H9 (cell line): ENCODE measurements at regions not wholly inside any gene's neighbourhood (a gene's known extent, or its start where the extent isn't known, plus 50 kb on each side); places are given as distances from the start of the nearest gene placed in this dataset.
A peak's percentile ranks its signal among the peaks of the same experiment; 100 is the strongest.

Experiments used
- DNase-seq: peaks from one replicate; pipeline ENCODE4 v3.0.0-alpha.2; 2017
- H2AFZ ChIP-seq: one replicate; pipeline ENCODE4 v1.6.1; 2013; ENCODE audit warnings: mild to moderate bottlenecking, low read length, control low read depth, moderate library complexity
- H2AK5ac ChIP-seq: 2 replicates; pipeline ENCODE4 v1.6.1; 2013; ENCODE audit warnings: low read length, control low read depth, mixed read lengths; ENCODE audit not compliant: insufficient read length
- H2BK120ac ChIP-seq: one replicate; pipeline ENCODE4 v1.6.1; 2013; ENCODE audit warnings: low read depth, mild to moderate bottlenecking, low read length, control low read depth, inconsistent platforms; ENCODE audit not compliant: poor library complexity, severe bottlenecking
- H2BK12ac ChIP-seq: 2 replicates; pipeline ENCODE4 v1.6.1; 2013; ENCODE audit warnings: low read length, control low read depth, mixed read lengths, low read depth; ENCODE audit not compliant: insufficient read length
- H2BK15ac ChIP-seq: 2 replicates; pipeline ENCODE4 v1.6.1; 2013; ENCODE audit warnings: low read depth, low read length, control low read depth
- H2BK20ac ChIP-seq: one replicate; pipeline ENCODE4 v1.6.1; 2013; ENCODE audit warnings: low read depth, mild to moderate bottlenecking, low read length, control low read depth, inconsistent platforms; ENCODE audit not compliant: poor library complexity, severe bottlenecking
- H2BK5ac ChIP-seq: 2 replicates; pipeline ENCODE4 v1.6.1; 2013; ENCODE audit warnings: low read length, control low read depth, mixed read lengths; ENCODE audit not compliant: insufficient read length
- H3K14ac ChIP-seq: 2 replicates; pipeline ENCODE4 v1.6.1; 2013; ENCODE audit warnings: low read length, control low read depth; ENCODE audit not compliant: insufficient read depth
- H3K18ac ChIP-seq: 2 replicates; pipeline ENCODE4 v1.6.1; 2013; ENCODE audit warnings: low read depth, mild to moderate bottlenecking, mixed read lengths, low read length, control low read depth; ENCODE audit not compliant: insufficient read length
- H3K23ac ChIP-seq: 2 replicates; pipeline ENCODE4 v1.6.1; 2013; ENCODE audit warnings: low read length, control low read depth, mixed read lengths, low read depth; ENCODE audit not compliant: insufficient read length
- H3K23me2 ChIP-seq: 2 replicates; pipeline ENCODE4 v1.6.1; 2013; ENCODE audit warnings: low read depth, mild to moderate bottlenecking, mixed read lengths, low read length, control low read depth; ENCODE audit not compliant: insufficient read length, poor library complexity, severe bottlenecking
- H3K27ac ChIP-seq: 2 replicates; pipeline ENCODE4 v1.5.1; 2013; ENCODE audit warnings: low read length, control low read depth, mixed read lengths, low read depth; ENCODE audit not compliant: insufficient read length
- H3K27me3 ChIP-seq: 2 replicates; pipeline ENCODE4 v1.6.1; 2013; ENCODE audit warnings: low read length, control low read depth, inconsistent platforms; ENCODE audit not compliant: insufficient read depth
- H3K4ac ChIP-seq: 2 replicates; pipeline ENCODE4 v1.6.1; 2013; ENCODE audit warnings: low read depth, mild to moderate bottlenecking, control low read depth, inconsistent platforms, low read length, moderate library complexity
- H3K4me1 ChIP-seq: 2 replicates; pipeline ENCODE4 v1.6.1; 2013; ENCODE audit warnings: low read length, control low read depth, inconsistent platforms; ENCODE audit not compliant: insufficient read depth
- H3K4me2 ChIP-seq: 2 replicates; pipeline ENCODE4 v1.6.1; 2013; ENCODE audit warnings: low read length, control low read depth, mixed read lengths; ENCODE audit not compliant: insufficient read length, insufficient read depth
- H3K56ac ChIP-seq: 2 replicates; pipeline ENCODE4 v1.6.1; 2013; ENCODE audit warnings: low read depth, mild to moderate bottlenecking, mixed read lengths, low read length, control low read depth; ENCODE audit not compliant: insufficient read length
- H3K79me1 ChIP-seq: 2 replicates; pipeline ENCODE4 v1.6.1; 2013; ENCODE audit warnings: low read depth, mild to moderate bottlenecking, moderate library complexity, low read length, control low read depth, inconsistent platforms; ENCODE audit not compliant: insufficient read depth, poor library complexity, severe bottlenecking
- H3K79me2 ChIP-seq: 2 replicates; pipeline ENCODE4 v1.6.1; 2013; ENCODE audit warnings: low read length, control low read depth, inconsistent platforms; ENCODE audit not compliant: insufficient read depth
- H3K9ac ChIP-seq: 2 replicates; pipeline ENCODE4 v1.6.1; 2013; ENCODE audit warnings: low read length, control low read depth, mixed read lengths; ENCODE audit not compliant: insufficient read length; ENCODE audit errors: extremely low read depth
- H3K9me3 ChIP-seq: one replicate; pipeline ENCODE4 v1.6.1; 2013; ENCODE audit warnings: low read depth, low read length, inconsistent platforms; ENCODE audit not compliant: control insufficient read depth
- H3T11ph ChIP-seq: one replicate; pipeline ENCODE4 v1.6.1; 2013; ENCODE audit warnings: mild to moderate bottlenecking, low read length, control low read depth, inconsistent platforms
- H4K20me1 ChIP-seq: one replicate; pipeline ENCODE4 v1.6.1; 2013; ENCODE audit not compliant: control insufficient read depth, insufficient read length, insufficient read depth
- H4K5ac ChIP-seq: 2 replicates; pipeline ENCODE4 v1.6.1; 2013; ENCODE audit warnings: low read depth, mild to moderate bottlenecking, mixed read lengths, low read length, control low read depth; ENCODE audit not compliant: insufficient read length
- H4K8ac ChIP-seq: replicated peaks from 2 replicates; pipeline ENCODE4 v1.6.1; 2013; ENCODE audit warnings: low read length, control low read depth, mixed read lengths, low read depth; ENCODE audit not compliant: insufficient read length
- H4K91ac ChIP-seq: 2 replicates; pipeline ENCODE4 v1.6.1; 2013; ENCODE audit warnings: low read depth, mild to moderate bottlenecking, moderate library complexity, mixed read lengths, low read length, control low read depth; ENCODE audit not compliant: insufficient read length
- H3K27ac Mint-ChIP-seq, 3 experiments: 2 replicates in 2 of 3; 3 replicates in 1 of 3; pipeline ENCODE4 v1.8.0; 2020 to 2021; ENCODE audit warnings: mixed read lengths in 3 of 3, mild to moderate bottlenecking in 1 of 3, moderate library complexity in 1 of 3
- H3K27me3 Mint-ChIP-seq: 2 replicates; pipeline ENCODE4 v1.8.0; 2021; ENCODE audit warnings: low read depth, mild to moderate bottlenecking, moderate library complexity, mixed read lengths
- H3K36me3 Mint-ChIP-seq, 3 experiments: 2 replicates in 2 of 3; 3 replicates in 1 of 3; pipeline ENCODE4 v1.8.0; 2020 to 2021; ENCODE audit warnings: low read depth in 3 of 3, mixed read lengths in 3 of 3; ENCODE audit not compliant: insufficient read depth in 1 of 3
- H3K4me1 Mint-ChIP-seq, 2 experiments: 2 replicates each; pipeline ENCODE4 v1.8.0; 2020; ENCODE audit warnings: mixed read lengths in 2 of 2
- H3K4me3 Mint-ChIP-seq, 2 experiments: 2 replicates in 1 of 2; 3 replicates in 1 of 2; pipeline ENCODE4 v1.8.0; 2020 to 2021; ENCODE audit warnings: mild to moderate bottlenecking in 2 of 2, mixed read lengths in 2 of 2, moderate library complexity in 1 of 2
- H3K9me3 Mint-ChIP-seq, 2 experiments: 2 replicates in 1 of 2; 3 replicates in 1 of 2; pipeline ENCODE4 v1.8.0; 2020; ENCODE audit warnings: mild to moderate bottlenecking in 2 of 2, mixed read lengths in 2 of 2, moderate library complexity in 1 of 2
- WGBS: extraction: QIAGEN DNeasy Blood & Tissue Kit; methylation state at CpG from one replicate; pipeline ENCODE4 v1.1.7; 2013; ENCODE audit warnings: missing lambda C conversion rate, low lambda C conversion rate, mixed read lengths; ENCODE audit not compliant: insufficient read length; ENCODE audit errors: extremely low coverage; 5-methylcytosine and 5-hydroxymethylcytosine counted together
- TF ChIP-seq, protein P1 (sequence below): fragments of 200-600 bp; sonication (generic); conservative IDR thresholded peaks from 3 replicates; pipeline ENCODE4 v1.8.0; 2021; ENCODE audit warnings: antibody characterized with exemption, mild to moderate bottlenecking

GRCh38 chr9:113687107-113687679 lies 188.9 kb upstream of the ZNF618 start:
- Histone ChIP-seq H3T11ph (no peak overlapping the region), H3K23ac (no peak overlapping the region), H3K79me1 (no peaks in the 10 kb centered on the region), H3K27me3 (peaks cover 22% of the 10 kb centered on the region; the same call in 1 of the 2 replicates), H2BK15ac (no peak overlapping the region), H4K5ac (no peak overlapping the region), H2BK20ac (no peak overlapping the region), H3K27ac (no peak overlapping the region), H3K56ac (no peak overlapping the region), H4K91ac (no peak overlapping the region), H2BK120ac (no peak overlapping the region), H3K9me3 (no peaks in the 10 kb centered on the region), H3K23me2 (peaks cover 7% of the 10 kb centered on the region), H2BK5ac (no peak overlapping the region), H4K8ac (no peak overlapping the region), H3K4me1 (no peaks in the 10 kb centered on the region; the same call in 1 of the 2 replicates), H2BK12ac (peak overlapping the region; percentile 0), H3K9ac (no peak overlapping the region), H3K18ac (peak overlapping the region; percentile 2), H3K14ac (no peak overlapping the region), H4K20me1 (peaks cover 4% of the 10 kb centered on the region), H2AFZ (no peak overlapping the region), H3K4ac (no peak overlapping the region), H3K79me2 (no peaks in the 10 kb centered on the region), H2AK5ac (no peak overlapping the region), H3K4me2 (peak overlapping the region; percentile 67)
- DNase-seq, result no peak
- no CpG with 5 or more reads among the region's 4 CpGs for WGBS
- peaks cover 11 to 13% of the 10 kb centered on the region in 2 experiments for H3K4me1 Mint-ChIP-seq
- TF ChIP-seq, protein P1, sequence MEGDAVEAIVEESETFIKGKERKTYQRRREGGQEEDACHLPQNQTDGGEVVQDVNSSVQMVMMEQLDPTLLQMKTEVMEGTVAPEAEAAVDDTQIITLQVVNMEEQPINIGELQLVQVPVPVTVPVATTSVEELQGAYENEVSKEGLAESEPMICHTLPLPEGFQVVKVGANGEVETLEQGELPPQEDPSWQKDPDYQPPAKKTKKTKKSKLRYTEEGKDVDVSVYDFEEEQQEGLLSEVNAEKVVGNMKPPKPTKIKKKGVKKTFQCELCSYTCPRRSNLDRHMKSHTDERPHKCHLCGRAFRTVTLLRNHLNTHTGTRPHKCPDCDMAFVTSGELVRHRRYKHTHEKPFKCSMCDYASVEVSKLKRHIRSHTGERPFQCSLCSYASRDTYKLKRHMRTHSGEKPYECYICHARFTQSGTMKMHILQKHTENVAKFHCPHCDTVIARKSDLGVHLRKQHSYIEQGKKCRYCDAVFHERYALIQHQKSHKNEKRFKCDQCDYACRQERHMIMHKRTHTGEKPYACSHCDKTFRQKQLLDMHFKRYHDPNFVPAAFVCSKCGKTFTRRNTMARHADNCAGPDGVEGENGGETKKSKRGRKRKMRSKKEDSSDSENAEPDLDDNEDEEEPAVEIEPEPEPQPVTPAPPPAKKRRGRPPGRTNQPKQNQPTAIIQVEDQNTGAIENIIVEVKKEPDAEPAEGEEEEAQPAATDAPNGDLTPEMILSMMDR, result no peak
- H3K36me3 Mint-ChIP-seq, result no peaks in the 10 kb centered on the region
- H3K4me3 Mint-ChIP-seq, result peak overlapping the region; percentile 60 to 74
- peaks cover 72% of the 10 kb centered on the region for H3K27me3 Mint-ChIP-seq
- H3K9me3 Mint-ChIP-seq, result 0 out of 5 replicates have a peak, but pooled peaks cover 0 to 3% of the 10 kb centered on the region in 2 experiments
- H3K27ac Mint-ChIP-seq, result no peak overlapping the region
